ENCODE measurements at regions not wholly inside any gene's neighbourhood (a gene's known extent, or its start where the extent isn't known, plus 50 kb on each side); places are given as distances from the start of the nearest gene placed in this dataset.

DNA sequence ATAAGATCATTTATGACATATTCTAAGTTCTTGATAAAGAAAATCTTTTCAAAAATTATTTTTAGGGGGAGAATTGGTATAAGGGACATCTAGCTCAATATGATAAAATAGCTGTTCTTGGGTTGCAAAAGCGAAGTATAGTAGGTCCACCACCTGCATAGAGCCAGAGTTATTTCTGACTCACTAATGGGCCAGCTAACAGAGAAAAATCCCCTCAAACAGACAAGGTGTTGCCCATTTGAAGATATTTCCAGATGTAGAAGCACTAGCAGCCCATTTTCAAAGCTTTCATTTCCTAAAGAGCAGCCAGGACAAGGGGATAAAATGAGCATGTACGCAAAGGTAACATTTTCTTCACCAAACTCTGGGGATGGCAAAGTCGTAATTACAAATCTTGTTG lies 165.7 kb upstream of the FN1 start:
- TF ChIP-seq ZNF746 (CRISPR knock-in tag; IDR thresholded peaks at IDR 0.05) (no peak), ZNF530 (CRISPR knock-in tag; IDR thresholded peaks at IDR 0.05; ENCODE audit: low read depth) (no peak), ZSCAN30 (CRISPR knock-in tag; IDR thresholded peaks at IDR 0.05) (no peak), FOXO1 (CRISPR knock-in tag; IDR thresholded peaks at IDR 0.05) (no peak), SRSF4 (IDR thresholded peaks at IDR 0.05; ENCODE audit: low read depth, low read length, poor library complexity, severe bottlenecking) (no peak), ZNF660 (CRISPR knock-in tag; IDR thresholded peaks at IDR 0.05; ENCODE audit: borderline replicate concordance, low read depth) (no peak), ZNF678 (CRISPR knock-in tag; IDR thresholded peaks at IDR 0.05) (no peak)
- TF ChIP-seq, protein P1, sequence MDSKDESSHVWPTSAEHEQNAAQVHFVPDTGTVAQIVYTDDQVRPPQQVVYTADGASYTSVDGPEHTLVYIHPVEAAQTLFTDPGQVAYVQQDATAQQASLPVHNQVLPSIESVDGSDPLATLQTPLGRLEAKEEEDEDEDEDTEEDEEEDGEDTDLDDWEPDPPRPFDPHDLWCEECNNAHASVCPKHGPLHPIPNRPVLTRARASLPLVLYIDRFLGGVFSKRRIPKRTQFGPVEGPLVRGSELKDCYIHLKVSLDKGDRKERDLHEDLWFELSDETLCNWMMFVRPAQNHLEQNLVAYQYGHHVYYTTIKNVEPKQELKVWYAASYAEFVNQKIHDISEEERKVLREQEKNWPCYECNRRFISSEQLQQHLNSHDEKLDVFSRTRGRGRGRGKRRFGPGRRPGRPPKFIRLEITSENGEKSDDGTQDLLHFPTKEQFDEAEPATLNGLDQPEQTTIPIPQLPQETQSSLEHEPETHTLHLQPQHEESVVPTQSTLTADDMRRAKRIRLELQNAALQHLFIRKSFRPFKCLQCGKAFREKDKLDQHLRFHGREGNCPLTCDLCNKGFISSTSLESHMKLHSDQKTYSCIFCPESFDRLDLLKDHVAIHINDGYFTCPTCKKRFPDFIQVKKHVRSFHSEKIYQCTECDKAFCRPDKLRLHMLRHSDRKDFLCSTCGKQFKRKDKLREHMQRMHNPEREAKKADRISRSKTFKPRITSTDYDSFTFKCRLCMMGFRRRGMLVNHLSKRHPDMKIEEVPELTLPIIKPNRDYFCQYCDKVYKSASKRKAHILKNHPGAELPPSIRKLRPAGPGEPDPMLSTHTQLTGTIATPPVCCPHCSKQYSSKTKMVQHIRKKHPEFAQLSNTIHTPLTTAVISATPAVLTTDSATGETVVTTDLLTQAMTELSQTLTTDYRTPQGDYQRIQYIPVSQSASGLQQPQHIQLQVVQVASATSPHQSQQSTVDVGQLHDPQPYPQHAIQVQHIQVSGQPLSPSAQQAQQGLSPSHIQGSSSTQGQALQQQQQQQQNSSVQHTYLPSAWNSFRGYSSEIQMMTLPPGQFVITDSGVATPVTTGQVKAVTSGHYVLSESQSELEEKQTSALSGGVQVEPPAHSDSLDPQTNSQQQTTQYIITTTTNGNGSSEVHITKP (CRISPR knock-in tag; IDR thresholded peaks at IDR 0.05; ENCODE audit: low read depth) = no peak
- TF ChIP-seq, protein P2, sequence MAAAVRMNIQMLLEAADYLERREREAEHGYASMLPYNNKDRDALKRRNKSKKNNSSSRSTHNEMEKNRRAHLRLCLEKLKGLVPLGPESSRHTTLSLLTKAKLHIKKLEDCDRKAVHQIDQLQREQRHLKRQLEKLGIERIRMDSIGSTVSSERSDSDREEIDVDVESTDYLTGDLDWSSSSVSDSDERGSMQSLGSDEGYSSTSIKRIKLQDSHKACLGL (CRISPR knock-in tag; IDR thresholded peaks at IDR 0.05) = no peak
- TF ChIP-seq, protein P3, sequence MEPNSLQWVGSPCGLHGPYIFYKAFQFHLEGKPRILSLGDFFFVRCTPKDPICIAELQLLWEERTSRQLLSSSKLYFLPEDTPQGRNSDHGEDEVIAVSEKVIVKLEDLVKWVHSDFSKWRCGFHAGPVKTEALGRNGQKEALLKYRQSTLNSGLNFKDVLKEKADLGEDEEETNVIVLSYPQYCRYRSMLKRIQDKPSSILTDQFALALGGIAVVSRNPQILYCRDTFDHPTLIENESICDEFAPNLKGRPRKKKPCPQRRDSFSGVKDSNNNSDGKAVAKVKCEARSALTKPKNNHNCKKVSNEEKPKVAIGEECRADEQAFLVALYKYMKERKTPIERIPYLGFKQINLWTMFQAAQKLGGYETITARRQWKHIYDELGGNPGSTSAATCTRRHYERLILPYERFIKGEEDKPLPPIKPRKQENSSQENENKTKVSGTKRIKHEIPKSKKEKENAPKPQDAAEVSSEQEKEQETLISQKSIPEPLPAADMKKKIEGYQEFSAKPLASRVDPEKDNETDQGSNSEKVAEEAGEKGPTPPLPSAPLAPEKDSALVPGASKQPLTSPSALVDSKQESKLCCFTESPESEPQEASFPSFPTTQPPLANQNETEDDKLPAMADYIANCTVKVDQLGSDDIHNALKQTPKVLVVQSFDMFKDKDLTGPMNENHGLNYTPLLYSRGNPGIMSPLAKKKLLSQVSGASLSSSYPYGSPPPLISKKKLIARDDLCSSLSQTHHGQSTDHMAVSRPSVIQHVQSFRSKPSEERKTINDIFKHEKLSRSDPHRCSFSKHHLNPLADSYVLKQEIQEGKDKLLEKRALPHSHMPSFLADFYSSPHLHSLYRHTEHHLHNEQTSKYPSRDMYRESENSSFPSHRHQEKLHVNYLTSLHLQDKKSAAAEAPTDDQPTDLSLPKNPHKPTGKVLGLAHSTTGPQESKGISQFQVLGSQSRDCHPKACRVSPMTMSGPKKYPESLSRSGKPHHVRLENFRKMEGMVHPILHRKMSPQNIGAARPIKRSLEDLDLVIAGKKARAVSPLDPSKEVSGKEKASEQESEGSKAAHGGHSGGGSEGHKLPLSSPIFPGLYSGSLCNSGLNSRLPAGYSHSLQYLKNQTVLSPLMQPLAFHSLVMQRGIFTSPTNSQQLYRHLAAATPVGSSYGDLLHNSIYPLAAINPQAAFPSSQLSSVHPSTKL (CRISPR knock-in tag; IDR thresholded peaks at IDR 0.05) = no peak
- Histone ChIP-seq H3K27me3 (ENCODE audit: control insufficient read depth in 1 of 2, insufficient read depth in 2 of 2, low read length in 2 of 2) (no peaks in the 10 kb centered on the region), H3K27ac (ENCODE audit: extremely low read length, insufficient read depth, low read length) (no peak overlapping the region), H4K20me1 (ENCODE audit: insufficient read depth, low read length) (no peaks in the 10 kb centered on the region), H3K9me3 (ENCODE audit: low read length) (no peaks in the 10 kb centered on the region), H3K4me2 (ENCODE audit: low read depth, low read length) (no peak overlapping the region), H3K79me2 (ENCODE audit: insufficient read depth, low read length) (no peaks in the 10 kb centered on the region), H3K36me3 (replicated peaks in 1 of 2; ENCODE audit: control insufficient read depth in 1 of 2, insufficient read depth in 2 of 2, low read length in 2 of 2) (no peaks in the 10 kb centered on the region), H3K9ac (ENCODE audit: insufficient read depth, low read depth, low read length) (no peak overlapping the region), H3K4me1 (ENCODE audit: insufficient read depth, low read length) (no peaks in the 10 kb centered on the region), H2AFZ (ENCODE audit: low read length) (no peak overlapping the region), H3K4me3 (replicated peaks in 1 of 3; ENCODE audit: insufficient read depth in 1 of 3, low read depth in 2 of 3, low read length in 3 of 3) (no peak overlapping the region)
- DNase-seq (ENCODE audit: low spot score) (no peak), FAIRE-seq (no peak), ATAC-seq (no peak)
- in situ Hi-C loops (cut with HindIII; ENCODE audit: extremely low pct_ligation_motif_present, low pct_unique_long_range_greater_than_20kb) (no loop called here), intact Hi-C loops (cut with micrococcal nuclease; ENCODE audit: unreplicated experiment) (no loop called here)
- CTCF ChIA-PET (ENCODE audit: low intra/inter-chr PET ratio, low total read pairs) = no interaction called here
- 97% methylated on average over 3 of the region's 3 CpGs for WGBS (ENCODE audit: low lambda C conversion rate)
- POLR2A ChIA-PET = no interaction called here
- BruUV-seq (replicated peaks) = no TSS peak

Measured in HepG2 (cell line).